ENCODE measurements at regions not wholly inside any gene's neighbourhood (a gene's known extent, or its start where the extent isn't known, plus 50 kb on each side); places are given as distances from the start of the nearest gene placed in this dataset.

DNA sequence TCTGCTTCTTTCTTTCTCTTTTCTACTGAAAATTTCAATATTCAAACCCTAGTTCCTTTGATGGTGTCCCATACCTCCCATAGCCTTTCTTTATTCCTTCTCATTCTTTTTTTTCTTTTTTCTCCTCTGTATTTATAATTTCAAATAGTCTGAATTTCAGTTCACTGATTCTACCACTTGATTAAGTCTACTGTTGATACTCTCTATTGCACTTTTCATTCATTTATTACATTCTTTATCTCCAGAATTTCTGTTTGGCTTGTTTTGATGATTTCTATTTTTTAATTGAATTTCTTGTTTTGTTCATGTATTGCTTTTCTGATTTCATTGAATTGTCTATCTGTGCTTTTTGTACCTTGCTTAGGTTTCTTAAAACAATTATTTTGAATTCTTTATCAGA is 111.9 kb upstream of the VRK2 start:
- ChIA-PET POLR2A (no interaction called here), CTCF (no interaction called here)
- H3K36me3 Mint-ChIP-seq (ENCODE audit: insufficient read depth, unreplicated experiment), result no peaks in the 10 kb centered on the region
- intact Hi-C loops (cut with micrococcal nuclease; ENCODE audit: unreplicated experiment), result no loop called here
- H3K27ac Mint-ChIP-seq (ENCODE audit: unreplicated experiment), result no peak overlapping the region
- DNase-seq, result no peak
- TF ChIP-seq CTCF (IDR thresholded peaks at IDR 0.05; ENCODE audit: insufficient read depth in 1 of 2, low read depth in 1 of 2, low read length in 1 of 2, severe bottlenecking in 1 of 2, unreplicated experiment in 1 of 2), result no peak
- H3K4me3 Mint-ChIP-seq (ENCODE audit: unreplicated experiment), result no peak overlapping the region
- no peaks in the 10 kb centered on the region for H3K4me1 Mint-ChIP-seq (ENCODE audit: low read depth, unreplicated experiment)
- Histone ChIP-seq H3K9me3 (peaks cover 11% of the 10 kb centered on the region), H3K4me3 (ENCODE audit: low read depth, low read length) (no peak overlapping the region), H3K36me3 (ENCODE audit: control insufficient read depth, insufficient read depth, low read length) (no peaks in the 10 kb centered on the region), H3K27me3 (replicated peaks; ENCODE audit: control insufficient read depth, insufficient read depth, low read length) (no peaks in the 10 kb centered on the region), H3K4me1 (no peaks in the 10 kb centered on the region)
- BruUV-seq (replicated peaks), result no TSS peak
- no peaks in the 10 kb centered on the region for H3K27me3 Mint-ChIP-seq (ENCODE audit: insufficient read depth, unreplicated experiment)
- peaks cover 53% of the 10 kb centered on the region for H3K9me3 Mint-ChIP-seq (ENCODE audit: unreplicated experiment)

DNA sequence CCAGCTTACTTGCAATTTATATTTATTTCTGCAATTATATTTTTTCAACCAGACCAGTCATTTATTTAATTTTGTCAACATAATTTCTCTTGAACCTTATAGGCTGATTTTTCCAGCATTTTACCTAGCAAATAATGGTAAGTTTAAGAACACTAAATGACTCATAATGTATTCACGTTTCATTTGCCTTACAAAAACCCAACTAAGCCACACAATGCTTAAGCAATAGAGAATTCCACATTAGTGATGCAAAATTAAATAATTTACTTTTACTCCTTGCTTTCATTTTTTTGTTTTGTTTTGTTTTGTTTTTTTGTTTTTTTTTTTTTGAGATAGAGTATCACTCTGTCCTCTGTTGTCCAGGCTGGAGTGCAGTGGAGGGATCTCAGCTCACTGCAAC is 110.4 kb upstream of the VRK2 start:
- Histone ChIP-seq H3K4me3 (ENCODE audit: low read depth, low read length) (no peak overlapping the region), H3K27me3 (replicated peaks; ENCODE audit: control insufficient read depth, insufficient read depth, low read length) (no peaks in the 10 kb centered on the region), H3K9me3 (peaks cover 11% of the 10 kb centered on the region), H3K4me1 (no peaks in the 10 kb centered on the region), H3K36me3 (ENCODE audit: control insufficient read depth, insufficient read depth, low read length) (no peaks in the 10 kb centered on the region)
- Mint-ChIP-seq H3K4me1 (ENCODE audit: low read depth, unreplicated experiment) (no peaks in the 10 kb centered on the region), H3K36me3 (ENCODE audit: insufficient read depth, unreplicated experiment) (no peaks in the 10 kb centered on the region), H3K9me3 (ENCODE audit: unreplicated experiment) (peaks cover 42% of the 10 kb centered on the region), H3K27me3 (ENCODE audit: insufficient read depth, unreplicated experiment) (no peaks in the 10 kb centered on the region), H3K27ac (ENCODE audit: unreplicated experiment) (no peak overlapping the region), H3K4me3 (ENCODE audit: unreplicated experiment) (no peak overlapping the region)
- TF ChIP-seq CTCF (IDR thresholded peaks at IDR 0.05; ENCODE audit: insufficient read depth in 1 of 2, low read depth in 1 of 2, low read length in 1 of 2, severe bottlenecking in 1 of 2, unreplicated experiment in 1 of 2), result no peak
- ChIA-PET CTCF (no interaction called here), POLR2A (no interaction called here)
- BruUV-seq (replicated peaks), result no TSS peak
- no peak for DNase-seq
- intact Hi-C loops (cut with micrococcal nuclease; ENCODE audit: unreplicated experiment), result no loop called here

DNA sequence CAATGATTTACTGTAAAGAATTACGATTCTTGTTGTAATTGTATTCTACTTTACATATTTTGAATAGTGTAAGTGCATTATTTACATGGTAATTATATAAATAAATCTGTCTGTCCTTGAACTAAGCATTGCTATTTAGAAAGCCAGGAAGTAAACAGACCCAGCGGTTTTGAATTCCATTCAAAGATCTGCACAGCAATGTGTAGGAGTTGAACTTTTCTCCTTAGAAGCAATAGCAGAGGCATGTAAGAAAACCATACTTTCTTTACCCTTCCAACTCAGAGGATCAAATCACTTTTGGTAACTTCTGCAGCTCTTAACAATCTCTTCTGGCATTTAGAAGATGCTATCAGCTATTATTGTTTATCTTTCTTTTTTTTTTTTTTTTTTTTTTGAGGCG is 109.2 kb upstream of the VRK2 start:
- H3K4me1 Mint-ChIP-seq (ENCODE audit: low read depth, unreplicated experiment), result no peaks in the 10 kb centered on the region
- no peak overlapping the region for H3K4me3 Mint-ChIP-seq (ENCODE audit: unreplicated experiment)
- H3K4me1 ChIP-seq, result no peaks in the 10 kb centered on the region; the same call in 1 of the 2 replicates
- peaks cover 11% of the 10 kb centered on the region for H3K9me3 ChIP-seq
- no peak for DNase-seq
- no peak for TF ChIP-seq CTCF (IDR thresholded peaks at IDR 0.05; ENCODE audit: insufficient read depth in 1 of 2, low read depth in 1 of 2, low read length in 1 of 2, severe bottlenecking in 1 of 2, unreplicated experiment in 1 of 2)
- intact Hi-C loops (cut with micrococcal nuclease; ENCODE audit: unreplicated experiment), result no loop called here
- no peaks in the 10 kb centered on the region for H3K27me3 Mint-ChIP-seq (ENCODE audit: insufficient read depth, unreplicated experiment)
- no TSS peak for BruUV-seq (replicated peaks)
- CTCF ChIA-PET, result no interaction called here
- H3K9me3 Mint-ChIP-seq (ENCODE audit: unreplicated experiment), result peaks cover 29% of the 10 kb centered on the region
- H3K4me3 ChIP-seq (ENCODE audit: low read depth, low read length), result no peak overlapping the region
- no peaks in the 10 kb centered on the region for H3K36me3 Mint-ChIP-seq (ENCODE audit: insufficient read depth, unreplicated experiment)
- POLR2A ChIA-PET, result no interaction called here
- H3K27me3 ChIP-seq (replicated peaks; ENCODE audit: control insufficient read depth, insufficient read depth, low read length), result no peaks in the 10 kb centered on the region
- H3K36me3 ChIP-seq (ENCODE audit: control insufficient read depth, insufficient read depth, low read length), result no peaks in the 10 kb centered on the region
- no peak overlapping the region for H3K27ac Mint-ChIP-seq (ENCODE audit: unreplicated experiment)

Measured in Caco-2 (cell line).